ENCODE measurements at regions not wholly inside any gene's neighbourhood (a gene's known extent, or its start where the extent isn't known, plus 50 kb on each side); places are given as distances from the start of the nearest gene placed in this dataset.
A peak's percentile ranks its signal among the peaks of the same experiment; 100 is the strongest.

- no peak for DNase-seq
Observed at GRCh38 chr3:72266016-72266370, 481.0 kb upstream of the PROK2 start.

GRCh38 chr3:72265256-72266015 lies 480.5 kb upstream of the PROK2 start:
- no peak for DNase-seq

- no peak for DNase-seq
Observed at GRCh38 chr3:72263223-72263990, 478.5 kb upstream of the PROK2 start.

GRCh38 chr3:72262736-72263135 lies 477.8 kb upstream of the PROK2 start:
- DNase-seq: no peak

- DNase-seq: no peak
Observed at GRCh38 chr3:72261566-72262564, 476.9 kb upstream of the PROK2 start.

GRCh38 chr3:72260588-72260910 lies 475.6 kb upstream of the PROK2 start:
- no peak for DNase-seq

- DNase-seq: no peak
Observed at GRCh38 chr3:72259755-72260587, 475.0 kb upstream of the PROK2 start.

GRCh38 chr3:72258361-72259141 lies 473.6 kb upstream of the PROK2 start:
- no peak for DNase-seq

- DNase-seq: no peak
Observed at GRCh38 chr3:72257738-72258137, 472.8 kb upstream of the PROK2 start.

GRCh38 chr3:72257203-72257602 lies 472.3 kb upstream of the PROK2 start:
- no peak for DNase-seq

- no peak for DNase-seq
Observed at GRCh38 chr3:72256716-72257115, 471.8 kb upstream of the PROK2 start.

GRCh38 chr3:72255791-72256559 lies 471.0 kb upstream of the PROK2 start:
- peak; percentile 76 for DNase-seq

- DNase-seq: peak; percentile 75
Observed at GRCh38 chr3:72255191-72255590, 470.2 kb upstream of the PROK2 start.

GRCh38 chr3:72254483-72254882 lies 469.5 kb upstream of the PROK2 start:
- DNase-seq: no peak

GRCh38 chr3:72250725-72251124 lies 465.8 kb upstream of the PROK2 start:
- no peak for DNase-seq

GRCh38 chr3:72248869-72249268 lies 463.9 kb upstream of the PROK2 start:
- DNase-seq: no peak

GRCh38 chr3:72248389-72248761 lies 463.4 kb upstream of the PROK2 start:
- DNase-seq: peak; percentile 20

- peak; percentile 47 for DNase-seq
Observed at GRCh38 chr3:72247645-72248388, 462.9 kb upstream of the PROK2 start.

- DNase-seq: peak; percentile 20
Observed at GRCh38 chr3:72247126-72247525, 462.2 kb upstream of the PROK2 start.

- peak; percentile 32 for DNase-seq
Observed at GRCh38 chr3:72246685-72247084, 461.7 kb upstream of the PROK2 start.

Data from left hindlimb (tissue), 1 donor.